ENCODE measurements at regions not wholly inside any gene's neighbourhood (a gene's known extent, or its start where the extent isn't known, plus 50 kb on each side); places are given as distances from the start of the nearest gene placed in this dataset.
"Not testable (repeated sequence)": the region's sequence is repeated elsewhere in the genome, so short reads cannot be mapped to it uniquely, and the experiment has no call there.

DNA sequence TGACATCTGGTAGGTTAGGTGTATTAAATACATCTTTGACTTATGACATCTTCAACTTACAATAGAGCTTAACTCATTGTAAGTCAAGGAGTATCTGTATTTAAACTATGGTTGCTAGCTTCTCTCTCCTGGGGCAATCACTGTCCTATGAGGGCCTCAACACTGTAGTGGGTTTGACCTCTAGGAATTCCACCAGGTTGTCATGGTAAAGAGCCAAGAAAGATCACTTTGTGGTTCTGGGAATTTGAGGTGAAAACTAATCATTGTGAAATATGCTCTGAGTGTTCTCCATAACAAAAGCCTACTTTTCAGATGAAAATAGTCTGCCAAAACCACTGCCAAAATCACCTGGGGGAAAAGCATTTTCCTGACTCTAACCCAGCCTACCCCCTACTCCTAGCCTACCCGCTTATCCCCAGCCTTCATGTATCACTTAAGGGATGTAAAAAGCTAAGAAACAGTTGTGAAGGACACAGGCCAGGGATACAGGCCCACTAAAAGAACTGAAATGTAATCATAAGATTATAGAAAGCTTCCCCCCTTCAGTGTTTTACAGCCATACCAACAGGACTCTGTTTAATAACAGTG, 723.8 kb downstream of the MECOM start:
- H4K20me1 ChIP-seq (replicated peaks; ENCODE audit: insufficient read depth): no peaks in the 10 kb centered on the region
- H3K36me3 Mint-ChIP-seq (ENCODE audit: low read depth): peaks cover 5% of the 10 kb centered on the region; the same call in 2 of the 3 replicates
- H3K27ac ChIP-seq (ENCODE audit: low read depth): no peak overlapping the region
- DNase-seq (ENCODE audit: low spot score) (peak; percentile 18), ATAC-seq (peak; percentile 74)
- 0 out of 2 replicates have a peak, but pooled peaks cover 7% of the 10 kb centered on the region for H3K9me2 ChIP-seq (ENCODE audit: insufficient read depth)
- no peaks in the 10 kb centered on the region for H3K27me3 Mint-ChIP-seq (ENCODE audit: insufficient read depth, low read depth, poor library complexity)
- H3K4me3 Mint-ChIP-seq: no peak overlapping the region
- peaks cover 4% of the 10 kb centered on the region; the same call in 2 of the 3 replicates for H3K9me3 Mint-ChIP-seq
- 0 out of 2 replicates have a peak overlapping the region, but pooled peaks have one; percentile 41 for H3K27ac Mint-ChIP-seq
- peaks cover 18% of the 10 kb centered on the region; the same call in 1 of the 2 replicates for H3K4me1 ChIP-seq (ENCODE audit: insufficient read depth)
- H3K79me2 ChIP-seq (replicated peaks; ENCODE audit: insufficient read depth): no peaks in the 10 kb centered on the region
- peak overlapping the region; percentile 19; the same call in 1 of the 2 replicates for H3K4me2 ChIP-seq
- H3F3A ChIP-seq (replicated peaks; ENCODE audit: low read depth): no peaks in the 10 kb centered on the region
- no peak overlapping the region for H3K4me3 ChIP-seq
- TF ChIP-seq CREB1 (CRISPR knock-in tag; IDR thresholded peaks at IDR 0.05; ENCODE audit: low read depth): no peak
- TF ChIP-seq, protein P1, sequence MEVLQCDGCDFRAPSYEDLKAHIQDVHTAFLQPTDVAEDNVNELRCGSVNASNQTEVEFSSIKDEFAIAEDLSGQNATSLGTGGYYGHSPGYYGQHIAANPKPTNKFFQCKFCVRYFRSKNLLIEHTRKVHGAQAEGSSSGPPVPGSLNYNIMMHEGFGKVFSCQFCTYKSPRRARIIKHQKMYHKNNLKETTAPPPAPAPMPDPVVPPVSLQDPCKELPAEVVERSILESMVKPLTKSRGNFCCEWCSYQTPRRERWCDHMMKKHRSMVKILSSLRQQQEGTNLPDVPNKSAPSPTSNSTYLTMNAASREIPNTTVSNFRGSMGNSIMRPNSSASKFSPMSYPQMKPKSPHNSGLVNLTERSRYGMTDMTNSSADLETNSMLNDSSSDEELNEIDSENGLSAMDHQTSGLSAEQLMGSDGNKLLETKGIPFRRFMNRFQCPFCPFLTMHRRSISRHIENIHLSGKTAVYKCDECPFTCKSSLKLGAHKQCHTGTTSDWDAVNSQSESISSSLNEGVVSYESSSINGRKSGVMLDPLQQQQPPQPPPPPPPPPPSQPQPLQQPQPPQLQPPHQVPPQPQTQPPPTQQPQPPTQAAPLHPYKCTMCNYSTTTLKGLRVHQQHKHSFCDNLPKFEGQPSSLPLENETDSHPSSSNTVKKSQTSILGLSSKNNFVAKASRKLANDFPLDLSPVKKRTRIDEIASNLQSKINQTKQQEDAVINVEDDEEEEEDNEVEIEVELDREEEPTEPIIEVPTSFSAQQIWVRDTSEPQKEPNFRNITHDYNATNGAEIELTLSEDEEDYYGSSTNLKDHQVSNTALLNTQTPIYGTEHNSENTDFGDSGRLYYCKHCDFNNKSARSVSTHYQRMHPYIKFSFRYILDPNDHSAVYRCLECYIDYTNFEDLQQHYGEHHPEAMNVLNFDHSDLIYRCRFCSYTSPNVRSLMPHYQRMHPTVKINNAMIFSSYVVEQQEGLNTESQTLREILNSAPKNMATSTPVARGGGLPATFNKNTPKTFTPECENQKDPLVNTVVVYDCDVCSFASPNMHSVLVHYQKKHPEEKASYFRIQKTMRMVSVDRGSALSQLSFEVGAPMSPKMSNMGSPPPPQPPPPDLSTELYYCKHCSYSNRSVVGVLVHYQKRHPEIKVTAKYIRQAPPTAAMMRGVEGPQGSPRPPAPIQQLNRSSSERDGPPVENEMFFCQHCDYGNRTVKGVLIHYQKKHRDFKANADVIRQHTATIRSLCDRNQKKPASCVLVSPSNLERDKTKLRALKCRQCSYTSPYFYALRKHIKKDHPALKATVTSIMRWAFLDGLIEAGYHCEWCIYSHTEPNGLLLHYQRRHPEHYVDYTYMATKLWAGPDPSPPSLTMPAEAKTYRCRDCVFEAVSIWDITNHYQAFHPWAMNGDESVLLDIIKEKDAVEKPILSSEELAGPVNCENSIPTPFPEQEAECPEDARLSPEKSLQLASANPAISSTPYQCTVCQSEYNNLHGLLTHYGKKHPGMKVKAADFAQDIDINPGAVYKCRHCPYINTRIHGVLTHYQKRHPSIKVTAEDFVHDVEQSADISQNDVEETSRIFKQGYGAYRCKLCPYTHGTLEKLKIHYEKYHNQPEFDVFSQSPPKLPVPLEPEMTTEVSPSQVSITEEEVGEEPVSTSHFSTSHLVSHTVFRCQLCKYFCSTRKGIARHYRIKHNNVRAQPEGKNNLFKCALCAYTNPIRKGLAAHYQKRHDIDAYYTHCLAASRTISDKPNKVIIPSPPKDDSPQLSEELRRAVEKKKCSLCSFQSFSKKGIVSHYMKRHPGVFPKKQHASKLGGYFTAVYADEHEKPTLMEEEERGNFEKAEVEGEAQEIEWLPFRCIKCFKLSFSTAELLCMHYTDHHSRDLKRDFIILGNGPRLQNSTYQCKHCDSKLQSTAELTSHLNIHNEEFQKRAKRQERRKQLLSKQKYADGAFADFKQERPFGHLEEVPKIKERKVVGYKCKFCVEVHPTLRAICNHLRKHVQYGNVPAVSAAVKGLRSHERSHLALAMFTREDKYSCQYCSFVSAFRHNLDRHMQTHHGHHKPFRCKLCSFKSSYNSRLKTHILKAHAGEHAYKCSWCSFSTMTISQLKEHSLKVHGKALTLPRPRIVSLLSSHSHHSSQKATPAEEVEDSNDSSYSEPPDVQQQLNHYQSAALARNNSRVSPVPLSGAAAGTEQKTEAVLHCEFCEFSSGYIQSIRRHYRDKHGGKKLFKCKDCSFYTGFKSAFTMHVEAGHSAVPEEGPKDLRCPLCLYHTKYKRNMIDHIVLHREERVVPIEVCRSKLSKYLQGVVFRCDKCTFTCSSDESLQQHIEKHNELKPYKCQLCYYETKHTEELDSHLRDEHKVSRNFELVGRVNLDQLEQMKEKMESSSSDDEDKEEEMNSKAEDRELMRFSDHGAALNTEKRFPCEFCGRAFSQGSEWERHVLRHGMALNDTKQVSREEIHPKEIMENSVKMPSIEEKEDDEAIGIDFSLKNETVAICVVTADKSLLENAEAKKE (CRISPR knock-in tag; IDR thresholded peaks at IDR 0.05): peak; percentile 54; the same call in 1 of the 2 replicates
- TF ChIP-seq POLR2AphosphoS5 (IDR thresholded peaks at IDR 0.05; ENCODE audit: low read depth): no peak
- peaks cover 4% of the 10 kb centered on the region; the same call in 1 of the 2 replicates for H3K36me3 ChIP-seq (ENCODE audit: insufficient read depth)
- H3K27me3 ChIP-seq (ENCODE audit: insufficient read depth): no peaks in the 10 kb centered on the region
- H2AFZ ChIP-seq: no peak overlapping the region
- peaks cover 19% of the 10 kb centered on the region for H3K4me1 Mint-ChIP-seq

DNA sequence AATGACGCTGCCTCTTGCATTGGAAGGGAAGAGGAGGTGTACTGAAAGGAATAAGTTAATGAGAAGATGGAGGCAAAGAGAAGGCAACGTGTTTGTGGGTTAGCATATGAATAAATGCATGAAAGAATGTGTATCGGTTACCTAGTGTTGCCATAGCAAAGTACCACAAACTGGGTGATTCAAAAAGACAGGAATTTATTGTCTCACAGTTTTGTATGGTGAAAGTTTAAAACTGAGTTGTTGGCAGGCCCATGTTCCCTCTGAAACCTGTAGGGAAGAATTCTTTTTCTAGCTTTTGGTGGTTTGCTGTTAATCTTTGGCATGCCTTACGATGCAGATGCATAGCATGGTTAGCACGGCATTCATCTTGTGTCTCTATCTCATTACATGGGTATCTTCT, 729.9 kb downstream of the MECOM start:
- Mint-ChIP-seq H3K4me3 (no peak overlapping the region), H3K36me3 (ENCODE audit: low read depth) (peaks cover 15% of the 10 kb centered on the region), H3K4me1 (peaks cover 26% of the 10 kb centered on the region), H3K27ac (no peak overlapping the region), H3K27me3 (ENCODE audit: insufficient read depth, low read depth, poor library complexity) (peaks cover 3% of the 10 kb centered on the region), H3K9me3 (peaks cover 7% of the 10 kb centered on the region)
- Histone ChIP-seq H3K36me3 (ENCODE audit: insufficient read depth) (peaks cover 4% of the 10 kb centered on the region; the same call in 1 of the 2 replicates), H3F3A (replicated peaks; ENCODE audit: low read depth) (no peaks in the 10 kb centered on the region), H2AFZ (no peak overlapping the region), H3K4me3 (no peak overlapping the region), H3K79me2 (replicated peaks; ENCODE audit: insufficient read depth) (no peaks in the 10 kb centered on the region), H3K27ac (ENCODE audit: low read depth) (no peak overlapping the region), H3K4me2 (no peak overlapping the region), H4K20me1 (replicated peaks; ENCODE audit: insufficient read depth) (no peaks in the 10 kb centered on the region), H3K9me2 (ENCODE audit: insufficient read depth) (peaks cover 7% of the 10 kb centered on the region; the same call in 1 of the 2 replicates), H3K27me3 (ENCODE audit: insufficient read depth) (no peaks in the 10 kb centered on the region), H3K4me1 (ENCODE audit: insufficient read depth) (0 out of 2 replicates have a peak, but pooled peaks cover under 1% of the 10 kb centered on the region)
- ATAC-seq (no peak), DNase-seq (ENCODE audit: low spot score) (no peak)
- TF ChIP-seq EZH2phosphoT487 (IDR thresholded peaks at IDR 0.05; ENCODE audit: unreplicated experiment) (no peak), NANOG (IDR thresholded peaks at IDR 0.05; ENCODE audit: borderline replicate concordance) (no peak), ZNF114 (CRISPR knock-in tag; IDR thresholded peaks at IDR 0.05) (no peak)
- TF ChIP-seq, protein P2, sequence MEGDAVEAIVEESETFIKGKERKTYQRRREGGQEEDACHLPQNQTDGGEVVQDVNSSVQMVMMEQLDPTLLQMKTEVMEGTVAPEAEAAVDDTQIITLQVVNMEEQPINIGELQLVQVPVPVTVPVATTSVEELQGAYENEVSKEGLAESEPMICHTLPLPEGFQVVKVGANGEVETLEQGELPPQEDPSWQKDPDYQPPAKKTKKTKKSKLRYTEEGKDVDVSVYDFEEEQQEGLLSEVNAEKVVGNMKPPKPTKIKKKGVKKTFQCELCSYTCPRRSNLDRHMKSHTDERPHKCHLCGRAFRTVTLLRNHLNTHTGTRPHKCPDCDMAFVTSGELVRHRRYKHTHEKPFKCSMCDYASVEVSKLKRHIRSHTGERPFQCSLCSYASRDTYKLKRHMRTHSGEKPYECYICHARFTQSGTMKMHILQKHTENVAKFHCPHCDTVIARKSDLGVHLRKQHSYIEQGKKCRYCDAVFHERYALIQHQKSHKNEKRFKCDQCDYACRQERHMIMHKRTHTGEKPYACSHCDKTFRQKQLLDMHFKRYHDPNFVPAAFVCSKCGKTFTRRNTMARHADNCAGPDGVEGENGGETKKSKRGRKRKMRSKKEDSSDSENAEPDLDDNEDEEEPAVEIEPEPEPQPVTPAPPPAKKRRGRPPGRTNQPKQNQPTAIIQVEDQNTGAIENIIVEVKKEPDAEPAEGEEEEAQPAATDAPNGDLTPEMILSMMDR (conservative IDR thresholded peaks at IDR 0.05; ENCODE audit: low read depth in 2 of 2): no peak

DNA sequence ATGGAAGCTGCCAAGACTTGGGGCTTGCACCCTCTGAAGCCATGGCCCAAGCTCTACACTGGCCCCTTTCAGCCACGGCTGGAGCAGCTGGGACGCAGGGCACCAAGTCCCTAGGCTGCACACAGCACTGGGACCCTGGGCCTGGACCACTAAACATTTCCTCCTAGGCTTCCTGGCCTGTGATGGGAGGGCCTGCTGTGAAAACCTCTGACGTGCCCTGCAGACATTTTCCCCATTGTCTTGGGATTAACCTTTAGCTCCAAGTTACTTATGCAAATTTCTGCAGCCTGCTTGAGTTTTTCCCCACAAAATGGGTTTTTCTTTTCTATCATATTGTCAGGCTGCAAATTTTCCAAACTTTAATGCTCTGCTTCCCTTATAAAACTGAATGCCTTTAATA, 733.5 kb downstream of the MECOM start:
- not testable (repeated sequence) for H3K27ac ChIP-seq (ENCODE audit: low read depth); H3K27ac Mint-ChIP-seq

More for the DNA sequence above, 733.5 kb downstream of the MECOM start:
- H3K9me2 ChIP-seq (ENCODE audit: insufficient read depth); H3K36me3 ChIP-seq (ENCODE audit: insufficient read depth); H3F3A ChIP-seq (replicated peaks; ENCODE audit: low read depth); H4K20me1 ChIP-seq (replicated peaks; ENCODE audit: insufficient read depth); H3K79me2 ChIP-seq (replicated peaks; ENCODE audit: insufficient read depth); H3K4me3 ChIP-seq; H3K9me3 Mint-ChIP-seq; H3K27me3 ChIP-seq (ENCODE audit: insufficient read depth); H3K27me3 Mint-ChIP-seq (ENCODE audit: insufficient read depth, low read depth, poor library complexity); H2AFZ ChIP-seq; H3K4me3 Mint-ChIP-seq; H3K4me1 ChIP-seq (ENCODE audit: insufficient read depth); DNase-seq (ENCODE audit: low spot score); ATAC-seq; H3K4me2 ChIP-seq: not testable (repeated sequence)
- peaks cover 25% of the 10 kb centered on the region for H3K4me1 Mint-ChIP-seq
- H3K36me3 Mint-ChIP-seq (ENCODE audit: low read depth): peaks cover 11% of the 10 kb centered on the region

Data from GM23338 (cell line).